ENCODE measurements at regions not wholly inside any gene's neighbourhood (a gene's known extent, or its start where the extent isn't known, plus 50 kb on each side); places are given as distances from the start of the nearest gene placed in this dataset.

DNA sequence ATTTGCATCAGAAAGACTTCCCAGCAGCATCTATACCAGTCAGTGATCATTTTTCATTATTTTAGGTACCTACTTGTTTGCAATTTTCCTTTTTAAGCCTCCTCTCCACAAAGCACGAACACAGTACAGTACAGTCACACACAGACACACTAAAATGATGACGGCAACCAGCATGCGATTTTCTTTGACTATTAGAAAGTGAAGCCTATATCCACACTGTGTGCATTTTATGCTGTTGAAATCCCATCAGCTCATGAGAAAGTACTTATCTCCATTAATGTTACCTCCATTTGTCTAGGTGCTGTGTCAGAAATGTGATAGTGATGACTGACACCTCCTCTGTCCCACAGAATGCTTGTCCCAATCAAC lies 294.7 kb upstream of the MEIS2 start:
- TF ChIP-seq, protein P1, sequence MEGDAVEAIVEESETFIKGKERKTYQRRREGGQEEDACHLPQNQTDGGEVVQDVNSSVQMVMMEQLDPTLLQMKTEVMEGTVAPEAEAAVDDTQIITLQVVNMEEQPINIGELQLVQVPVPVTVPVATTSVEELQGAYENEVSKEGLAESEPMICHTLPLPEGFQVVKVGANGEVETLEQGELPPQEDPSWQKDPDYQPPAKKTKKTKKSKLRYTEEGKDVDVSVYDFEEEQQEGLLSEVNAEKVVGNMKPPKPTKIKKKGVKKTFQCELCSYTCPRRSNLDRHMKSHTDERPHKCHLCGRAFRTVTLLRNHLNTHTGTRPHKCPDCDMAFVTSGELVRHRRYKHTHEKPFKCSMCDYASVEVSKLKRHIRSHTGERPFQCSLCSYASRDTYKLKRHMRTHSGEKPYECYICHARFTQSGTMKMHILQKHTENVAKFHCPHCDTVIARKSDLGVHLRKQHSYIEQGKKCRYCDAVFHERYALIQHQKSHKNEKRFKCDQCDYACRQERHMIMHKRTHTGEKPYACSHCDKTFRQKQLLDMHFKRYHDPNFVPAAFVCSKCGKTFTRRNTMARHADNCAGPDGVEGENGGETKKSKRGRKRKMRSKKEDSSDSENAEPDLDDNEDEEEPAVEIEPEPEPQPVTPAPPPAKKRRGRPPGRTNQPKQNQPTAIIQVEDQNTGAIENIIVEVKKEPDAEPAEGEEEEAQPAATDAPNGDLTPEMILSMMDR (IDR thresholded peaks at IDR 0.05), result no peak
- TF ChIP-seq POLR2AphosphoS5 (IDR thresholded peaks at IDR 0.05; ENCODE audit: low read depth, low read length) (no peak), TCF7L2 (IDR thresholded peaks at IDR 0.05; ENCODE audit: low read depth, low read length) (no peak)
- TF ChIP-seq, protein P2, sequence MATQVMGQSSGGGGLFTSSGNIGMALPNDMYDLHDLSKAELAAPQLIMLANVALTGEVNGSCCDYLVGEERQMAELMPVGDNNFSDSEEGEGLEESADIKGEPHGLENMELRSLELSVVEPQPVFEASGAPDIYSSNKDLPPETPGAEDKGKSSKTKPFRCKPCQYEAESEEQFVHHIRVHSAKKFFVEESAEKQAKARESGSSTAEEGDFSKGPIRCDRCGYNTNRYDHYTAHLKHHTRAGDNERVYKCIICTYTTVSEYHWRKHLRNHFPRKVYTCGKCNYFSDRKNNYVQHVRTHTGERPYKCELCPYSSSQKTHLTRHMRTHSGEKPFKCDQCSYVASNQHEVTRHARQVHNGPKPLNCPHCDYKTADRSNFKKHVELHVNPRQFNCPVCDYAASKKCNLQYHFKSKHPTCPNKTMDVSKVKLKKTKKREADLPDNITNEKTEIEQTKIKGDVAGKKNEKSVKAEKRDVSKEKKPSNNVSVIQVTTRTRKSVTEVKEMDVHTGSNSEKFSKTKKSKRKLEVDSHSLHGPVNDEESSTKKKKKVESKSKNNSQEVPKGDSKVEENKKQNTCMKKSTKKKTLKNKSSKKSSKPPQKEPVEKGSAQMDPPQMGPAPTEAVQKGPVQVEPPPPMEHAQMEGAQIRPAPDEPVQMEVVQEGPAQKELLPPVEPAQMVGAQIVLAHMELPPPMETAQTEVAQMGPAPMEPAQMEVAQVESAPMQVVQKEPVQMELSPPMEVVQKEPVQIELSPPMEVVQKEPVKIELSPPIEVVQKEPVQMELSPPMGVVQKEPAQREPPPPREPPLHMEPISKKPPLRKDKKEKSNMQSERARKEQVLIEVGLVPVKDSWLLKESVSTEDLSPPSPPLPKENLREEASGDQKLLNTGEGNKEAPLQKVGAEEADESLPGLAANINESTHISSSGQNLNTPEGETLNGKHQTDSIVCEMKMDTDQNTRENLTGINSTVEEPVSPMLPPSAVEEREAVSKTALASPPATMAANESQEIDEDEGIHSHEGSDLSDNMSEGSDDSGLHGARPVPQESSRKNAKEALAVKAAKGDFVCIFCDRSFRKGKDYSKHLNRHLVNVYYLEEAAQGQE (IDR thresholded peaks at IDR 0.05; ENCODE audit: insufficient read depth in 1 of 2, low read depth in 2 of 2, low read length in 1 of 2), result no peak

Measured in Panc1 (cell line).